Loucy (cell line): ENCODE measurements at regions not wholly inside any gene's neighbourhood (a gene's known extent, or its start where the extent isn't known, plus 50 kb on each side); places are given as distances from the start of the nearest gene placed in this dataset.

ENCODE experiments used
- H2AFZ ChIP-seq: fragments of 200-600 bp; sonication (generic); 2 replicates; pipeline ENCODE4 v1.6.0; 2016; ENCODE audit warnings: antibody characterized with exemption, mild to moderate bottlenecking, low read length, moderate library complexity
- H3F3A ChIP-seq: fragments of 200-600 bp; 2 replicates; pipeline ENCODE4 v1.6.0; 2016; ENCODE audit warnings: antibody characterized with exemption, low read depth, mild to moderate bottlenecking
- H3K27me3 ChIP-seq: fragments of 200-600 bp; sonication (generic); 2 replicates; pipeline ENCODE4 v1.6.1; 2014; ENCODE audit warnings: low read length, mild to moderate bottlenecking; ENCODE audit not compliant: insufficient read depth, poor library complexity, severe bottlenecking
- H3K36me3 ChIP-seq: fragments of 200-600 bp; sonication (generic); 2 replicates; pipeline ENCODE4 v1.6.1; 2016; ENCODE audit warnings: low read length; ENCODE audit not compliant: insufficient read depth
- H3K4me1 ChIP-seq: fragments of 200-600 bp; sonication (generic); 2 replicates; pipeline ENCODE4 v1.5.1; 2014; ENCODE audit warnings: low read length, mild to moderate bottlenecking; ENCODE audit not compliant: insufficient read depth, poor library complexity, severe bottlenecking
- H3K4me2 ChIP-seq: fragments of 200-600 bp; sonication (generic); 2 replicates; pipeline ENCODE4 v1.6.0; 2014; ENCODE audit warnings: antibody characterized with exemption, low read length, low read depth, mild to moderate bottlenecking; ENCODE audit not compliant: poor library complexity, severe bottlenecking
- H3K4me3 ChIP-seq: fragments of 200-600 bp; sonication (generic); 2 replicates; pipeline ENCODE4 v1.5.1; 2014; ENCODE audit warnings: low read length, mild to moderate bottlenecking, mixed read lengths; ENCODE audit not compliant: poor library complexity, severe bottlenecking
- H3K79me2 ChIP-seq: fragments of 200-600 bp; sonication (generic); 2 replicates; pipeline ENCODE4 v1.6.1; 2014; ENCODE audit warnings: low read length; ENCODE audit not compliant: insufficient read depth
- H3K9ac ChIP-seq: fragments of 200-600 bp; sonication (generic); 2 replicates; pipeline ENCODE4 v1.6.0; 2014; ENCODE audit warnings: mild to moderate bottlenecking, low read depth, low read length, moderate library complexity; ENCODE audit not compliant: poor library complexity, severe bottlenecking
- H3K9me2 ChIP-seq: fragments of 200-600 bp; sonication (generic); replicated peaks from 2 replicates; pipeline ENCODE4 v1.6.1; 2016; ENCODE audit warnings: low read depth, low read length, mixed read lengths
- H3K9me3 ChIP-seq: fragments of 200-600 bp; sonication (generic); 2 replicates; pipeline ENCODE4 v1.6.1; 2014; ENCODE audit warnings: mild to moderate bottlenecking, antibody characterized with exemption, low read length, low read depth; ENCODE audit not compliant: insufficient read depth
- H4K20me1 ChIP-seq: fragments of 200-600 bp; sonication (generic); 2 replicates; pipeline ENCODE4 v1.6.0; 2014; ENCODE audit warnings: antibody characterized with exemption, low read length, mild to moderate bottlenecking; ENCODE audit not compliant: insufficient read depth, poor library complexity, severe bottlenecking
- EZH2phosphoT487 ChIP-seq: fragments of 200-600 bp; IDR thresholded peaks from 2 replicates; pipeline ENCODE4 v1.6.1; 2018; ENCODE audit warnings: antibody characterized with exemption, mild to moderate bottlenecking, moderate library complexity, borderline replicate concordance
- TF ChIP-seq, protein P1 (sequence below): fragments of 200-600 bp; sonication (generic); conservative IDR thresholded peaks from 2 replicates; pipeline ENCODE4 v1.5.1; 2014; ENCODE audit warnings: mild to moderate bottlenecking, antibody characterized with exemption, low read length

DNA sequence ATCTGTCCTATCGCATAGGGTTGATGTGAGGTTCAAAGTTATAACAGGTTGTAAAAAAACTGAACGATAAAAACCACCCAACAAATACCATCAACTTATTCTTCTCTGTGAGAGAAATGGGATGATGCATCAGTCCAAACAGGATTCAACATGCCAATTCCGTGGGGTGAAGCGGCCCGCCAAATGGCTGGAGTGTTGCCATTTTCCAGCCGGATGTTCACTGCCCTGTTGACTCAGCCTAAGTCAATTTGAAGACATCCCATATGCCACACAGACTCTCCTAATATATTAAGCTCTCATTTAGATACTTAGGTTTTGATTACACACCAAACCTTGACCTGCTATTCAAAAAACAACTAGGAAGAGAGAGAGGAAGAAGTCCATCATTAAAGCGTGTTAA, 311.1 kb downstream of the VPS13C start:
- Histone ChIP-seq H2AFZ (no peak overlapping the region), H3K4me2 (no peak overlapping the region), H3K4me1 (no peaks in the 10 kb centered on the region), H3K79me2 (no peaks in the 10 kb centered on the region), H3K36me3 (no peaks in the 10 kb centered on the region), H3K9me2 (no peaks in the 10 kb centered on the region), H3F3A (no peaks in the 10 kb centered on the region), H3K9me3 (no peaks in the 10 kb centered on the region), H4K20me1 (no peaks in the 10 kb centered on the region), H3K27me3 (no peaks in the 10 kb centered on the region), H3K4me3 (no peak overlapping the region), H3K9ac (no peak overlapping the region)
- TF ChIP-seq EZH2phosphoT487: no peak
- TF ChIP-seq, protein P1, sequence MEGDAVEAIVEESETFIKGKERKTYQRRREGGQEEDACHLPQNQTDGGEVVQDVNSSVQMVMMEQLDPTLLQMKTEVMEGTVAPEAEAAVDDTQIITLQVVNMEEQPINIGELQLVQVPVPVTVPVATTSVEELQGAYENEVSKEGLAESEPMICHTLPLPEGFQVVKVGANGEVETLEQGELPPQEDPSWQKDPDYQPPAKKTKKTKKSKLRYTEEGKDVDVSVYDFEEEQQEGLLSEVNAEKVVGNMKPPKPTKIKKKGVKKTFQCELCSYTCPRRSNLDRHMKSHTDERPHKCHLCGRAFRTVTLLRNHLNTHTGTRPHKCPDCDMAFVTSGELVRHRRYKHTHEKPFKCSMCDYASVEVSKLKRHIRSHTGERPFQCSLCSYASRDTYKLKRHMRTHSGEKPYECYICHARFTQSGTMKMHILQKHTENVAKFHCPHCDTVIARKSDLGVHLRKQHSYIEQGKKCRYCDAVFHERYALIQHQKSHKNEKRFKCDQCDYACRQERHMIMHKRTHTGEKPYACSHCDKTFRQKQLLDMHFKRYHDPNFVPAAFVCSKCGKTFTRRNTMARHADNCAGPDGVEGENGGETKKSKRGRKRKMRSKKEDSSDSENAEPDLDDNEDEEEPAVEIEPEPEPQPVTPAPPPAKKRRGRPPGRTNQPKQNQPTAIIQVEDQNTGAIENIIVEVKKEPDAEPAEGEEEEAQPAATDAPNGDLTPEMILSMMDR: no peak

DNA sequence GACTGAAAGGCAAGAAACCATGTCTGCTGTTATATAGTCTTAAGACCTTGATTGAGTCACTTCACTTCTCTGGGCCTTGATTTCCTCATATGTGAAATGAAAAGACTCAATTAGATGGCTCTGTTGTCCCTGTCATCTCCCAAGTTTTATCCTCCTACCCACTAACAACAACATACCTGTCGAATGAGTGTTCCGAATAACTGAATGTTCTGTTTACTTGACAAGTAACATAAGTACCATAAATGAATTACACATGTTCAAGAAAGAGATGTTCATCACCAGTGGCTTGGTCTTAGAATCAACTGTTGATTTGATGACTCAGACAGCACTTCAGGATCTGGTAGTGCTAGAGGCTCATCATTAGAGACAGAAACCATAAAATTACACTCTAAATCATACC, 311.7 kb downstream of the VPS13C start:
- H3K4me2 ChIP-seq: no peak overlapping the region
- no peak overlapping the region for H3K4me3 ChIP-seq
- H3K27me3 ChIP-seq: no peaks in the 10 kb centered on the region
- H3K9me3 ChIP-seq: no peaks in the 10 kb centered on the region
- H2AFZ ChIP-seq: no peak overlapping the region
- H4K20me1 ChIP-seq: no peaks in the 10 kb centered on the region
- H3K9me2 ChIP-seq: no peaks in the 10 kb centered on the region
- H3K4me1 ChIP-seq: no peaks in the 10 kb centered on the region
- no peak for TF ChIP-seq EZH2phosphoT487
- TF ChIP-seq, protein P1: no peak
- no peaks in the 10 kb centered on the region for H3F3A ChIP-seq
- H3K9ac ChIP-seq: no peak overlapping the region
- H3K36me3 ChIP-seq: no peaks in the 10 kb centered on the region
- no peaks in the 10 kb centered on the region for H3K79me2 ChIP-seq

DNA sequence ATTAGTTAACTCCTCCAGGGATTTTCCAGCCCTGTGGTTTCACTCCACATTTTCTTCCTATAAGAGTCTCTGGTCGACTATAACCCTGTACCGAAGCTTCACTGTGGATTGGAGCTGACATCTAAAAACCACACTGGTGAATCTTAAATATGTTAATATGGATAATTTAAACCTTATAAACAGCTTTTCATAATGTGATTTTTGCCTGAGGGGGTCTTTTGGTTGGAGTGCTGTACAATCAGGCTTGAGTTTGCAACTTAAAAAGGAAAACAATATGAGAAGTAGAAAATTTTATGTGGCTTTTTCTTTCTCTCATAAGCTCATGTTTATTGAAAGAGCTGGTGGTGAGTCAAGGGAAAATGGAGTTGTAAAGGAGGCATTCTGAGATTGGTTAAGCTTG, 313.7 kb downstream of the VPS13C start:
- Histone ChIP-seq H3K27me3 (no peaks in the 10 kb centered on the region), H3K4me1 (no peaks in the 10 kb centered on the region), H3K9me2 (no peaks in the 10 kb centered on the region; the same call in 1 of the 2 replicates), H3K9me3 (no peaks in the 10 kb centered on the region), H4K20me1 (no peaks in the 10 kb centered on the region), H3K9ac (no peak overlapping the region), H3K79me2 (no peaks in the 10 kb centered on the region), H3F3A (no peaks in the 10 kb centered on the region), H2AFZ (no peak overlapping the region), H3K4me3 (no peak overlapping the region), H3K4me2 (no peak overlapping the region), H3K36me3 (no peaks in the 10 kb centered on the region)
- TF ChIP-seq EZH2phosphoT487: no peak
- TF ChIP-seq, protein P1: no peak
